ENCODE measurements at regions not wholly inside any gene's neighbourhood (a gene's known extent, or its start where the extent isn't known, plus 50 kb on each side); places are given as distances from the start of the nearest gene placed in this dataset.

DNA sequence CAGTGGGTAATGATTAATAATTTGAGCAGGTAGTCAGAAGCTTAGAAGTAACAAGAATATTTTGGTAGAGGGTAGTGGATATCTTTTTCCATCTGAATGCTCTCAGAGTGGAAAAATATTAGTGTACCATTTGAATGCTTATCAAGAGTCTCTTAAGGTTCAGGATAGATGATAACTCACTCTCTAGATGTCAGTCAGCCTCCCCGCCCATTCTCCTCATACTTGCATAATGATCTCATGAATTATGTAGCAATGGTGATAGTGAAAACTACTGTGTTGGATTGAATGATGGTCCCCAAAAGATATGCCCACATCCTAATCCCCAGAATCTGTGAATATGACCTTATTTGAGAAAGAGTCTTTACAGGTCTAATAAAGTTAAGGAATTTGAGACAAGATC is 132.7 kb upstream of the KLF12 start:
- TF ChIP-seq, protein P1, sequence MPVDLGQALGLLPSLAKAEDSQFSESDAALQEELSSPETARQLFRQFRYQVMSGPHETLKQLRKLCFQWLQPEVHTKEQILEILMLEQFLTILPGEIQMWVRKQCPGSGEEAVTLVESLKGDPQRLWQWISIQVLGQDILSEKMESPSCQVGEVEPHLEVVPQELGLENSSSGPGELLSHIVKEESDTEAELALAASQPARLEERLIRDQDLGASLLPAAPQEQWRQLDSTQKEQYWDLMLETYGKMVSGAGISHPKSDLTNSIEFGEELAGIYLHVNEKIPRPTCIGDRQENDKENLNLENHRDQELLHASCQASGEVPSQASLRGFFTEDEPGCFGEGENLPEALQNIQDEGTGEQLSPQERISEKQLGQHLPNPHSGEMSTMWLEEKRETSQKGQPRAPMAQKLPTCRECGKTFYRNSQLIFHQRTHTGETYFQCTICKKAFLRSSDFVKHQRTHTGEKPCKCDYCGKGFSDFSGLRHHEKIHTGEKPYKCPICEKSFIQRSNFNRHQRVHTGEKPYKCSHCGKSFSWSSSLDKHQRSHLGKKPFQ (CRISPR knock-in tag; IDR thresholded peaks at IDR 0.05; ENCODE audit: insufficient replicate concordance): no peak
- TF ChIP-seq, protein P2, sequence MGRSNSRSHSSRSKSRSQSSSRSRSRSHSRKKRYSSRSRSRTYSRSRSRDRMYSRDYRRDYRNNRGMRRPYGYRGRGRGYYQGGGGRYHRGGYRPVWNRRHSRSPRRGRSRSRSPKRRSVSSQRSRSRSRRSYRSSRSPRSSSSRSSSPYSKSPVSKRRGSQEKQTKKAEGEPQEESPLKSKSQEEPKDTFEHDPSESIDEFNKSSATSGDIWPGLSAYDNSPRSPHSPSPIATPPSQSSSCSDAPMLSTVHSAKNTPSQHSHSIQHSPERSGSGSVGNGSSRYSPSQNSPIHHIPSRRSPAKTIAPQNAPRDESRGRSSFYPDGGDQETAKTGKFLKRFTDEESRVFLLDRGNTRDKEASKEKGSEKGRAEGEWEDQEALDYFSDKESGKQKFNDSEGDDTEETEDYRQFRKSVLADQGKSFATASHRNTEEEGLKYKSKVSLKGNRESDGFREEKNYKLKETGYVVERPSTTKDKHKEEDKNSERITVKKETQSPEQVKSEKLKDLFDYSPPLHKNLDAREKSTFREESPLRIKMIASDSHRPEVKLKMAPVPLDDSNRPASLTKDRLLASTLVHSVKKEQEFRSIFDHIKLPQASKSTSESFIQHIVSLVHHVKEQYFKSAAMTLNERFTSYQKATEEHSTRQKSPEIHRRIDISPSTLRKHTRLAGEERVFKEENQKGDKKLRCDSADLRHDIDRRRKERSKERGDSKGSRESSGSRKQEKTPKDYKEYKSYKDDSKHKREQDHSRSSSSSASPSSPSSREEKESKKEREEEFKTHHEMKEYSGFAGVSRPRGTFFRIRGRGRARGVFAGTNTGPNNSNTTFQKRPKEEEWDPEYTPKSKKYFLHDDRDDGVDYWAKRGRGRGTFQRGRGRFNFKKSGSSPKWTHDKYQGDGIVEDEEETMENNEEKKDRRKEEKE (IDR thresholded peaks at IDR 0.05): no peak
- TF ChIP-seq EZH2 (conservative IDR thresholded peaks at IDR 0.05; ENCODE audit: low read depth, low read length) (no peak), NBN (conservative IDR thresholded peaks at IDR 0.05) (no peak), NR1H2 (CRISPR knock-in tag; IDR thresholded peaks at IDR 0.05; ENCODE audit: borderline replicate concordance, low read depth) (no peak), POLR2AphosphoS2 (IDR thresholded peaks at IDR 0.05; ENCODE audit: low read depth, low read length) (no peak), SRF (IDR thresholded peaks at IDR 0.05; ENCODE audit: low read depth, low read length) (no peak)
- TF ChIP-seq, protein P3, sequence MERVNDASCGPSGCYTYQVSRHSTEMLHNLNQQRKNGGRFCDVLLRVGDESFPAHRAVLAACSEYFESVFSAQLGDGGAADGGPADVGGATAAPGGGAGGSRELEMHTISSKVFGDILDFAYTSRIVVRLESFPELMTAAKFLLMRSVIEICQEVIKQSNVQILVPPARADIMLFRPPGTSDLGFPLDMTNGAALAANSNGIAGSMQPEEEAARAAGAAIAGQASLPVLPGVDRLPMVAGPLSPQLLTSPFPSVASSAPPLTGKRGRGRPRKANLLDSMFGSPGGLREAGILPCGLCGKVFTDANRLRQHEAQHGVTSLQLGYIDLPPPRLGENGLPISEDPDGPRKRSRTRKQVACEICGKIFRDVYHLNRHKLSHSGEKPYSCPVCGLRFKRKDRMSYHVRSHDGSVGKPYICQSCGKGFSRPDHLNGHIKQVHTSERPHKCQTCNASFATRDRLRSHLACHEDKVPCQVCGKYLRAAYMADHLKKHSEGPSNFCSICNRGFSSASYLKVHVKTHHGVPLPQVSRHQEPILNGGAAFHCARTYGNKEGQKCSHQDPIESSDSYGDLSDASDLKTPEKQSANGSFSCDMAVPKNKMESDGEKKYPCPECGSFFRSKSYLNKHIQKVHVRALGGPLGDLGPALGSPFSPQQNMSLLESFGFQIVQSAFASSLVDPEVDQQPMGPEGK (CRISPR knock-in tag; IDR thresholded peaks at IDR 0.05): no peak
- TF ChIP-seq, protein P4, sequence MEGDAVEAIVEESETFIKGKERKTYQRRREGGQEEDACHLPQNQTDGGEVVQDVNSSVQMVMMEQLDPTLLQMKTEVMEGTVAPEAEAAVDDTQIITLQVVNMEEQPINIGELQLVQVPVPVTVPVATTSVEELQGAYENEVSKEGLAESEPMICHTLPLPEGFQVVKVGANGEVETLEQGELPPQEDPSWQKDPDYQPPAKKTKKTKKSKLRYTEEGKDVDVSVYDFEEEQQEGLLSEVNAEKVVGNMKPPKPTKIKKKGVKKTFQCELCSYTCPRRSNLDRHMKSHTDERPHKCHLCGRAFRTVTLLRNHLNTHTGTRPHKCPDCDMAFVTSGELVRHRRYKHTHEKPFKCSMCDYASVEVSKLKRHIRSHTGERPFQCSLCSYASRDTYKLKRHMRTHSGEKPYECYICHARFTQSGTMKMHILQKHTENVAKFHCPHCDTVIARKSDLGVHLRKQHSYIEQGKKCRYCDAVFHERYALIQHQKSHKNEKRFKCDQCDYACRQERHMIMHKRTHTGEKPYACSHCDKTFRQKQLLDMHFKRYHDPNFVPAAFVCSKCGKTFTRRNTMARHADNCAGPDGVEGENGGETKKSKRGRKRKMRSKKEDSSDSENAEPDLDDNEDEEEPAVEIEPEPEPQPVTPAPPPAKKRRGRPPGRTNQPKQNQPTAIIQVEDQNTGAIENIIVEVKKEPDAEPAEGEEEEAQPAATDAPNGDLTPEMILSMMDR (CRISPR knock-in tag; IDR thresholded peaks at IDR 0.05): no peak
